GM23248 (cell line): ENCODE measurements at regions not wholly inside any gene's neighbourhood (a gene's known extent, or its start where the extent isn't known, plus 50 kb on each side); places are given as distances from the start of the nearest gene placed in this dataset.
"Not testable (repeated sequence)": the region's sequence is repeated elsewhere in the genome, so short reads cannot be mapped to it uniquely, and the experiment has no call there.

Experiments used
- DNase-seq: peaks from one replicate; pipeline ENCODE4 v3.0.0-alpha.2; 2015
- H2AFZ ChIP-seq: fragments of 200-600 bp; sonication (generic); 2 replicates; pipeline ENCODE4 v1.6.1; 2016; ENCODE audit warnings: antibody characterized with exemption
- H3F3A ChIP-seq: fragments of 200-600 bp; sonication (generic); 2 replicates; pipeline ENCODE4 v1.6.1; 2016; ENCODE audit warnings: mild to moderate bottlenecking, antibody characterized with exemption, mixed run types; ENCODE audit not compliant: insufficient read depth
- H3K27ac ChIP-seq: fragments of 200-600 bp; sonication (generic); 2 replicates; pipeline ENCODE4 v1.5.1; 2016; ENCODE audit warnings: mild to moderate bottlenecking
- H3K27me3 ChIP-seq: fragments of 200-600 bp; sonication (generic); replicated peaks from 2 replicates; pipeline ENCODE4 v1.6.1; 2016; ENCODE audit warnings: mild to moderate bottlenecking; ENCODE audit not compliant: insufficient read depth
- H3K36me3 ChIP-seq: fragments of 200-600 bp; sonication (generic); 2 replicates; pipeline ENCODE4 v1.6.1; 2016; ENCODE audit warnings: low read depth, mild to moderate bottlenecking
- H3K4me1 ChIP-seq: fragments of 200-600 bp; sonication (generic); 2 replicates; pipeline ENCODE4 v1.6.1; 2016; ENCODE audit warnings: mild to moderate bottlenecking; ENCODE audit not compliant: insufficient read depth
- H3K4me2 ChIP-seq: fragments of 200-600 bp; sonication (generic); one replicate; pipeline ENCODE4 v1.6.1; 2016; ENCODE audit warnings: mild to moderate bottlenecking; ENCODE audit not compliant: unreplicated experiment
- H3K4me3 ChIP-seq: fragments of 200-600 bp; sonication (generic); 2 replicates; pipeline ENCODE4 v1.5.1; 2016; ENCODE audit warnings: mild to moderate bottlenecking
- H3K79me2 ChIP-seq: fragments of 200-600 bp; sonication (generic); 2 replicates; pipeline ENCODE4 v1.6.1; 2016; ENCODE audit warnings: mild to moderate bottlenecking; ENCODE audit not compliant: insufficient read depth
- H3K9ac ChIP-seq: fragments of 200-600 bp; sonication (generic); 2 replicates; pipeline ENCODE4 v1.6.1; 2016; ENCODE audit warnings: mild to moderate bottlenecking
- H3K9me2 ChIP-seq: fragments of 200-600 bp; sonication (generic); 2 replicates; pipeline ENCODE4 v1.6.1; 2016; ENCODE audit warnings: mixed run types, mild to moderate bottlenecking, moderate library complexity; ENCODE audit not compliant: insufficient read depth
- H3K9me3 ChIP-seq: fragments of 200-600 bp; sonication (generic); one replicate; pipeline ENCODE4 v1.6.1; 2017; ENCODE audit warnings: low read depth
- H4K20me1 ChIP-seq: fragments of 200-600 bp; sonication (generic); 2 replicates; pipeline ENCODE4 v1.6.0; 2016; ENCODE audit not compliant: insufficient read depth
- EZH2 ChIP-seq: fragments of 200-600 bp; sonication (generic); IDR thresholded peaks from 2 replicates; pipeline ENCODE4 v1.6.1; 2018; ENCODE audit warnings: antibody characterized with exemption, mild to moderate bottlenecking; ENCODE audit not compliant: insufficient read depth, poor library complexity, severe bottlenecking
- EZH2phosphoT487 ChIP-seq: fragments of 200-600 bp; sonication (generic); IDR thresholded peaks from 2 replicates; pipeline ENCODE4 v1.6.1; 2018; ENCODE audit warnings: antibody characterized with exemption, moderate library complexity, mild to moderate bottlenecking, low read depth; ENCODE audit not compliant: insufficient read depth
- WGBS, 2 experiments: methylation state at CpG; one replicate each; pipeline ENCODE4 v1.1.6; 2015 to 2017; ENCODE audit warnings: low lambda C conversion rate in 2 of 2, low coverage in 1 of 2; ENCODE audit errors: missing lambda C conversion rate in 2 of 2; 5-methylcytosine and 5-hydroxymethylcytosine counted together
- in situ Hi-C: fragments of 300-500 bp; cut with MboI; formaldehyde crosslinking; loops from 2 replicates; pipeline ENCODE4 v1.15.0; 2020

- Histone ChIP-seq H3K4me1 (no peaks in the 10 kb centered on the region), H2AFZ (no peak overlapping the region), H3K79me2 (no peaks in the 10 kb centered on the region), H3K4me3 (no peak overlapping the region), H4K20me1 (no peaks in the 10 kb centered on the region), H3F3A (no peaks in the 10 kb centered on the region), H3K9ac (no peak overlapping the region), H3K27ac (no peak overlapping the region), H3K9me3 (no peaks in the 10 kb centered on the region), H3K27me3 (no peaks in the 10 kb centered on the region), H3K4me2 (no peak overlapping the region), H3K9me2 (no peaks in the 10 kb centered on the region), H3K36me3 (no peaks in the 10 kb centered on the region)
- no peak for DNase-seq
- in situ Hi-C loops: no loop called here
- WGBS, 2 experiments: 26 to 49% methylated on average over 5 to 8 of the region's 8 CpGs
- no peak for TF ChIP-seq EZH2phosphoT487
- TF ChIP-seq EZH2: no peak
Measured at GRCh38 chrX:137792214-137792613, 226.3 kb downstream of the ZIC3 start.

- H3F3A ChIP-seq, H4K20me1 ChIP-seq, H3K4me1 ChIP-seq, H3K79me2 ChIP-seq, H3K9me3 ChIP-seq, H3K36me3 ChIP-seq, H3K4me2 ChIP-seq, H2AFZ ChIP-seq, H3K9me2 ChIP-seq, H3K4me3 ChIP-seq, H3K27me3 ChIP-seq, H3K9ac ChIP-seq, DNase-seq, in situ Hi-C loops, H3K27ac ChIP-seq: not testable (repeated sequence)
- WGBS, 2 experiments: 29 to 42% methylated on average over 3 of the region's 3 CpGs
Measured at GRCh38 chrX:137797926-137798325, 232.0 kb downstream of the ZIC3 start.

GRCh38 chrX:137823257-137823656, 257.3 kb downstream of the ZIC3 start:
- 40 to 50% methylated on average over 1 of the region's 1 CpG for WGBS, 2 experiments

GRCh38 chrX:137847376-137847775, 281.4 kb downstream of the ZIC3 start:
- WGBS, 2 experiments: 0 to 10% methylated on average over 1 to 2 of the region's 2 CpGs

More at GRCh38 chrX:137823257-137823656, 257.3 kb downstream of the ZIC3 start:
- Histone ChIP-seq H4K20me1 (no peaks in the 10 kb centered on the region), H3F3A (no peaks in the 10 kb centered on the region), H3K9me2 (no peaks in the 10 kb centered on the region), H3K27me3 (no peaks in the 10 kb centered on the region), H3K36me3 (no peaks in the 10 kb centered on the region), H3K4me2 (no peak overlapping the region), H3K4me3 (no peak overlapping the region), H3K79me2 (no peaks in the 10 kb centered on the region), H3K9ac (no peak overlapping the region), H3K27ac (no peak overlapping the region), H2AFZ (no peak overlapping the region), H3K9me3 (no peaks in the 10 kb centered on the region), H3K4me1 (no peaks in the 10 kb centered on the region)
- in situ Hi-C loops: no loop called here
- DNase-seq: no peak
- TF ChIP-seq EZH2phosphoT487 (no peak), EZH2 (no peak)

GRCh38 chrX:137848266-137848905, 282.5 kb downstream of the ZIC3 start:
- Histone ChIP-seq H3F3A (no peaks in the 10 kb centered on the region), H3K9me3 (no peaks in the 10 kb centered on the region), H3K79me2 (no peaks in the 10 kb centered on the region), H3K36me3 (no peaks in the 10 kb centered on the region), H3K4me3 (no peak overlapping the region), H2AFZ (no peak overlapping the region), H3K9ac (no peak overlapping the region), H3K27ac (no peak overlapping the region), H4K20me1 (no peaks in the 10 kb centered on the region), H3K4me1 (no peaks in the 10 kb centered on the region), H3K27me3 (no peaks in the 10 kb centered on the region), H3K4me2 (no peak overlapping the region), H3K9me2 (no peaks in the 10 kb centered on the region)
- DNase-seq: no peak
- WGBS, 2 experiments: 20 to 27% methylated on average over 11 of the region's 11 CpGs
- in situ Hi-C loops: no loop called here
- TF ChIP-seq EZH2phosphoT487 (no peak), EZH2 (no peak)

More at GRCh38 chrX:137847376-137847775, 281.4 kb downstream of the ZIC3 start:
- no peaks in the 10 kb centered on the region for H3K9me3 ChIP-seq
- in situ Hi-C loops: no loop called here
- no peaks in the 10 kb centered on the region for H3K9me2 ChIP-seq
- H3K27ac ChIP-seq: no peak overlapping the region
- H2AFZ ChIP-seq: no peak overlapping the region
- H3K79me2 ChIP-seq: no peaks in the 10 kb centered on the region
- no peak overlapping the region for H3K9ac ChIP-seq
- no peak for TF ChIP-seq EZH2phosphoT487
- TF ChIP-seq EZH2: no peak
- DNase-seq: no peak
- no peaks in the 10 kb centered on the region for H4K20me1 ChIP-seq
- no peak overlapping the region for H3K4me3 ChIP-seq
- H3K27me3 ChIP-seq: no peaks in the 10 kb centered on the region
- H3K36me3 ChIP-seq: no peaks in the 10 kb centered on the region
- no peak overlapping the region for H3K4me2 ChIP-seq
- no peaks in the 10 kb centered on the region for H3F3A ChIP-seq
- H3K4me1 ChIP-seq: no peaks in the 10 kb centered on the region
